NCI-H187 (cell line): ENCODE measurements at regions not wholly inside any gene's neighbourhood (a gene's known extent, or its start where the extent isn't known, plus 50 kb on each side); places are given as distances from the start of the nearest gene placed in this dataset.
"Not testable (repeated sequence)": the region's sequence is repeated elsewhere in the genome, so short reads cannot be mapped to it uniquely, and the experiment has no call there.

ENCODE experiments used
- DNase-seq, 2 experiments: peaks; one replicate each; lab custom pipeline; 2025; lab: John Stamatoyannopoulos, UW

DNA sequence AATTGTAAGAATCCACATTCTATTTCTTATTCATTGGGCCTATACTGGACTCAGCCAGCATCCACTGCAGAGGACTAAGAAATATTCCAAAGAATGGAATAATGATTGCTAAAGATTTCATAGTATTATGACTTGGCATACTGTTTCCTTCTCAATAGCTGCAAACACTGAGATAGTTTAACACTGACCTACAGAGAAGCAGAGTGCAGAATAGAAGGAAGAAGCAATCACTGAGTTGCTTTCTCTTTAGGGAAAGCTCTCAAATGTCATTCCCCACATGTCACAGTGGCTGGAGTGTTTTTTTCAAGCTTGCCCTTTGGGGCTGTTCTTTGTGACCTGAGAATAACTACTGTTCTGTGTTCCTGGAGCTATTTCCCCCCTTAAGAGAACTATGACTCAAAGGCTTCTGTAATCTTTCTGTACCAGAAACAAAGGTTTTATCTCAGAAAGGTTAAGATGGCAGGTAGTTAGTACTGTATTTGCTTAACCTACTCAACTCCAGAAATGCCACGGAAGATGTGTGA, 243.6 kb upstream of the LUZP2 start:
- DNase-seq: no peak

DNA sequence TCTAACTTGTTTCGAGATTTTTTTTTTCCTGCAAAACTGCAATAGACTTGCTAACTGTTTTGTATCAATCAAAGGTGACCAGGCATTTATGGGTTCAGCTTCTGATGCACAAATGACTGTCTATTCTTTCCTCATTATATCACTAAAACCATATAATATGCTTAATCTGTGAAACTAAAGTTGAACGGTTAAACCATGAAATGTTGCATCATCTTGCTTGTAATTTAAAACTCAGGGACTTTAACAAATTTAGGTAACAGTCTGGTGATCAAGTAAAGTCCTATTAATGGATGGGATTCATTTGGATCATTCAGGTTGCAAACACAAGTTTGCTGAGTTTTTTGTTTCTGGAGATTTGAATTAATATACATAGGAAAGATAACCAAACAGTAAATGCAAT, 232.0 kb upstream of the LUZP2 start:
- DNase-seq: no peak

DNA sequence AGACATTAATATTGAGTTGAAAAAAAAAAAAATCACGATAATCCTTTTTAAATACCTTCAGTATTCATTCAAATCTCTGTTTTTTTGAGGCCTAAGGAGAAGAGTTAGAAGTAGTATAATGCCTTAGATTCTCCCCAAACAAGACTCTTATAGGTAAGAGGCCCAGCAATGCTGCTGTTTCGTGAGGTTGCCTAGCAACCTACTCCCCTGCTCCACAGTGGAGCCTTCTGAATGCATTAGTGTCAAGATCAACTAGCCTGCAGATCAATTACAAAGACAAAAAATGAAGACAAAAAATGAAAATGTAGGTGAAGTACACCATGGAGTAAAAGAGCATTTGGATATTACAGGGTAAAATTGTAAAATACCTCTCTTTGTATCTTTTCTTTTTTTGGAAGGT, 229.8 kb upstream of the LUZP2 start:
- DNase-seq: no peak

DNA sequence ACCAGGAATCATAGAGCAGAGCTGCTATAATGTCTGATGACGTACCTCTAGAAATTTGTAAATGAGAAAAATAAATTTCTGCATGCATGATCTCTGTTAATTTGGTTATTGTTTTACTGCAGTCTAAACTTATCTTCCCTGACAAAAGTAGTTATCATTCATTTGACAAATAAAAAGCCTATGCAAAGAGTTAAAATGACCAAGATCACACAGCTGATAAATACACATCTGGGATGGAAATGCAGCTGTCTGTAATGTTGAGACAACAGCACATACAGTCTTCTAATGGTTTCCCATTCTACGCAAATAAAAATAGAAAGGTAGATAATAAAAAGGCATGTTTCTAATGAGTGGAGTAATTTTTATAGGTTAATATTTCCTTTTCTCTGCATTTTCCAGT, 225.1 kb upstream of the LUZP2 start:
- DNase-seq: no peak

DNA sequence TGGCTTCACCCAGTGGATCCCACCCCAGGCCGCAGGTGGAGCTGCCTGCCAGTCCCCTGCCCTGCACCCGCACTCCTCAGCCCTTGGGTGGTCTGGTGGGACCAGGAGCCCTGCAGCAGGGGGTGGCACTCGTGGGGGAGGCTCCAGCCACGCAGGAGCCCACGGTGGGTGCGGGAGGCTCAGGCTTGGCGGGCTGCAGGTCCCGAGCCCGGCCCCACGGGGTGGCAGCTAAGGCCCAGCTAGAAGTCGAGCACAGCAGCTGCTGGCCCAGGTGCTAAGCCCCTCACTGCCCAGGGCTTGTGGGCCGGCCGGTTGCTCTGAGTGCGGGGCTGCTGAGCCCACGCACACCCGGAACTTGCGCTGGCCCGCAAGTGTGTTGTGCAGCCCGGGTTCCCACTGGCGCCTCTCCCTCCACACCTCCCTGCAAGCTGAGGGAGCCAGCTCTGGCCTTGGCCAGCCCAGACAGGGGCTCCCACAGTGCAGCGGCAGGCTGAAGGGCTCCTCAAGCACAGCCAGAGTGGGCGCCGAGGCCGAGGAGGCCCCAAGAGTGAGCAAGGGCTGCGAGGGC, 222.6 kb upstream of the LUZP2 start:
- not testable (repeated sequence) for DNase-seq

DNA sequence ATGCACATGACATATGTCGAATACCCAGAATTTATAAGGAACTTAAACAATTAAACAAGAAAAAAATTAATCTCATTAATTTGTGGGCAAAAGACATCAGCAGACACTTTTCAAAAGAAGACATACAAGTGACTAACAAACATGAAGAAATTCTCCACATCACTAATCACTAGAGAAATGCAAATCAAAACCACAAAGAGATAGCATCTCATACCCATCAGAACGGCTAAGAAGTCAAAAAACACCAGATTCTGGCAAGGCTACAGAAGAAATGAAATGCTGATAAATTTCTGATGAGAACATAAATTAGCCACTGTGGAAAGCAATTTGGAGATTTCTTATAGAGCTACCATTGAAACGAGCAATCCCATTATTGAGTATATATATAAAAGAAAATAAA, 210.6 kb upstream of the LUZP2 start:
- DNase-seq: no peak

DNA sequence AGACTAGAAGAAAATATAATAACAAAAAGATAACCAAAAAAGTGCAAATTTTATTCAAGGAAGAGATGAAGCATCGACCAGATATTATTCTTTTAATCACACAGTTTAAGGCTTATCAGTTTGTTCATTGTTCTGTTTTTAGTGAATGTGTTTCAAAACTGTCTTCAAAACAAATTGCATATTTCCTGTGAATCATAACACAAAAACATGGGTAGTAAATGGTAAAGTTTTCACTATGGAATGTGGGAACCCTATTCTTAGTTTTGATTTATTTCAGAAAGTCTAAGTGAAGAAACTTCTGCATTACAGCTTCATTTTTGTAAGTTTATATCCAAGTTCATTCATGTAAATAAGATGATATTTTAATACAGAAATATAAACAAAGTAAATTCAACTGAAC, 207.6 kb upstream of the LUZP2 start:
- no peak for DNase-seq

DNA sequence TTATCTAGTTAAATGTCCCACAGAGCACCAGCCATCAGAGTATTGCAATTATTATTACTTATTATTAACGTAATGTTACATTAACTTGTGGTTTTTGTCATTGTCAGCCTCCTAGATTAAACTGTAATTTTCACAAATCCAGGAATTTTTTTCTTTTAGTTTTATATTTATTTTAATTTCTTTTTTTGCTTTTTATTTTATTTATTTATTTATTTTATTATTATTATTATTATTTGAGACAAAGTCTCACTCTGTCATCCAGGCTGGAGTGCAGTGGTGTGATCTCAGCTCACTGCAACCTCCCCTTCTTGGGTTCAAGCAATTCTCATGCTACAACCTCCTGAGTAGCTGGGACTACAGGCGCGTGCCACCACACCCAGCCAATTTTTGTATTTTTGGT, 202.9 kb upstream of the LUZP2 start:
- no peak for DNase-seq

DNA sequence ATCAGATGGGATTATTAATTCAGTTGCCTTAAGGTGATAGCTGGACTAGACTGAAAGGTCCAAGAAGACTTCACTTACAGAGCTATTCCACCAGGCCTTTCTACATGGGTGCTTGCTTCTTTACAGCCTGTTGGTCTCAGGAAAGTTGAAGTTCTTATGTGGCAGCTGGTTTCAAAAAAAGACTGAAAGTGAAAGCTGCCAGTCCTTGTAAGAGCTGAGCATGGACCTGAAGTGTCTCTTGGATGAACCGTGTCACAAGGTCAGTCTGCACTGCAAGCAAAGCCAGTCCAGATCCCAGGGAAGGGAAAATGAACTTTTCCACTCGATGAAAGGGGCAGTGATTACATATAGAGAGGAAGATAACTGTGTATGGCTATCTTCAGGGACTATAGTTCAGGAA, 201.5 kb upstream of the LUZP2 start:
- no peak for DNase-seq

DNA sequence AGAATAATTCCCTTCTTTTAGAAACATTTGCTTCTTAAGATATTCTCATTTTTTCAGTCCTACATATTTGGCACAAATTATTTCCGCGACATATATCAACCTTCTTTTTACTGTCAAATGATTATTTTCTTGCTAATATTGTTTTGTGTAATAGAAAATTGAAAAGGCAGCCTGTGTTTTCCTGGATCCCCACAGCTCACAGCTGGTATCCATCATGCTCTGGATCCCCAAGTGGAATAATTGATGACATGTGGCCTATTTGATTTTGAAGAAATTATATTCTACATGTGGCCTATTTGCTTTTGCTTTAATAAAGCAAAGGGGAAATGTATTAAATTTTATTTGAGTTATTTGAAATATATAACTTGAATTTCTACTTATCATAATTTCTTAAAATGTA, 199.4 kb upstream of the LUZP2 start:
- DNase-seq: no peak

DNA sequence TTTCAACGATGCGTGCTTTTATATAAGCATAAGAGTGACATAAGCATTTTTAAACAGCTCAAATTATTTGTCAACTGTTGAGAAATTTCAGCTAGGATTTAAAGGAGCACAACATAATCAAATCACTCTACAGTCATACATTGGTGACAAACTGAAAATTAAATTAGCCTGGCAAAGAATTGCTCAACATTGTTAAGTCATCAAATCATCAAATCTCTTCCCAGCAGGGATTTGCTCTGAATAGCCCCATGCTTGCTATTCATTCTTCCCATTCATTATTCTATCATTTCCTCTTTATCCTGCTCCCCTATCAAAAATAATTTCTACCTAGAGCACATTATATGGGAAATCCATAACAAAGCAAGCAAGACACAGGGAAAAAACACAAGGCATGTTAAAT, 198.7 kb upstream of the LUZP2 start:
- no peak for DNase-seq

DNA sequence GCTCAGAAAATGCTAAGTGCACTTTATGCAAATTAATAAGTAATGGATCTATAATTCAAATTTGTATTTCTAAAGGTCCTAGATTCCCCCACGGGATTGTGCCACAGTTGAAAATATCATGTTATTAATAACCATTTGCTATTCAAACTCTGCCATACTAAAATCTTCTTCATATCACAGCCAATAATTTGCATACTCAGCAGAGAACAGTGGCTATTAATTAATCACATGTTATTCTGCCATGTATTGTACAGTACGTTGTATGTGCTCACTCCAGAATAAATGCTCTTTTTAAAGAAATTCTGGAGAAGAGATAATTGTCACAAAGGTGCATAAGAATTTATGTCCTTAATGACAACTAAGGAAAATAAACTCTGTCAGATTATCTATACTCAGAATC, 184.9 kb upstream of the LUZP2 start:
- DNase-seq: no peak

DNA sequence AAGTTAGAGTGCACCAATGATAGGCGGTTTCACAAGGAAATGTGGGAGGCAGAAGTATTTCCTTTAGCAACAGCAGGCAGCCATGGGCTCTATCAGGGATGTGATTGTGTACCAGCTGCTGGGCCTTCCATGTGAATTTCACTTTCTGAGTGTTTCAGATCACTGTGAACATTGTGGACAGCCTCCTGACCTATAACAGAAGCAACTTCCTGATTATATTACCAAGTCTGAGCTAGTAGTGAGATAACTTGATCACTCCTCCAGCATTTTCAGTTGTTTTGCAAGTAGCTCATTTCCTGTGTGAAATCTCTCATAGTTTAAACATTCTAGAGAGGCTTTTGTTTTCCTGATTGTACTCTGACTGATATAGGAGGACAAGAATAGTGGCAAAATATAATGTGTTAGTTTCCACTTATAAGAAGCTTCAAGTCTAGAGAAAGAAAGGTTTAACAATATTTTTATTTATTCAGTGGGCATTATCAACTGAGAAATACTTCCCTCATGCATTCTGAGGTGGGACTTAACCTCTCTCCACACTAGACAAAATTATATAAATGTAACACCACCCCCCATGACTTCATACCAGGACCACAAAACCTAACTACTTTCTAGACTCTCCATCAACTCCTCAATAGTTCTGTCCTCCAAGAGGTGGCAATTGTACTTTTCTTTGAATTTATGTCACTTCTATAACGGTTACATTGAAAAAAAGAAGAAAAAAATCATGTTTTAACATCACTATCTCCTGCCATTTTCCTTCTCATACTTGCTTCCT, 184.2 kb upstream of the LUZP2 start:
- DNase-seq: no peak

DNA sequence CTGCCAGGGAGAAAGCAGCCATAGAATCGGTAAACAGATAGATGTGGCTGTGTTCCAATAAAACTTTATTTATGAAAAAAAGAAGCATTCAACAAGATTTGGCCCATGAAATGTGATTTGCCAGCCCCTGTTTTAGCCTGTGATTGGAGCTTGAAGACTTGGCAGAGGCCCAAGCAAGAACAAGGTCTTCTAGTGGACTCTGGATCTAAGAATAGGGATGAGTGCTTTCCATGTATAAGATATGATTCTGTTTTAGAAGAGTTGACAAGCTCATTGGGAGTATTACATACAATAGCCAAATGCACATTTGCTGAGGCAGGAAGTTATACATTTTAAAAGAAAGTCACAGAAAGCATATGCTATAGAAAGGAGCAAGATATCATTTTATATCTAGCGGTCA, 175.6 kb upstream of the LUZP2 start:
- no peak for DNase-seq

DNA sequence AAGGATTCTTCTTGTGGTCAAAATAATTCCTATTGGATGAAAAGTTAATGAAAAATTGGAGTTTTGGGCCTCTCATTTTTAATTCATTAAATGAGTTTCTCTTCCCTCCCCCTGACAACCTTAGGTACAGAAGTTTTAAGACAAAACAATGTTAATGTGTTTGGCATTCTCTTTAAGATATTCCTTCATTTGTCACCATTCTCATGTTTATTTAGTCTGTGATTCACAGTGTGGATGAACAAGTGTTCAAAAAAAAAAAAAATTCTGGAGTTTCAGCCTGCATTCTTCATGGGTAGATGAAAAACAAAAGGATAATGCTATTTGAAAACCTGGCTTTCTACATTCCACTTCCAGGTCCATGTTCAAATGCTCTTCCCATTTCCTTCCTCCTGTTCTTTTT, 172.6 kb upstream of the LUZP2 start:
- DNase-seq: no peak

DNA sequence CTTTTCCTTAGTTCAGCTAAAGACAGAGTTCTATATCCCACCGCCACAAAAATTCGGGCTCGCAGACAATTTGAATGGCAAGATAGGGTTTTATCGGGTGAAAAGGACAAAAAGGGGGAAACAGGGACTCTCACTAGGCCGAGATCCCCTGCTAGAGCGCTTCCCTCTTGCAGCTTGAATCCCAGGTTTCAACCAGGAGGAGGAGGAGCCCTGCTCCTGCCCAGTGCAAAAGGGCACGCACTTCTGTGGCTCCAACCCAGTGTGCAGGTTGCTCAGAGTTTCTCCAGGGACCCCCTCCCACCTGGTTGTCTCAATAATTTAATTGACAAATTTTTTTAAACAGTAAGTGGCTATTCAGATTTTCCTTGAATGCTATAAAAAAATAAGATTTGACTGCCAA, 152.6 kb upstream of the LUZP2 start:
- DNase-seq: no peak

DNA sequence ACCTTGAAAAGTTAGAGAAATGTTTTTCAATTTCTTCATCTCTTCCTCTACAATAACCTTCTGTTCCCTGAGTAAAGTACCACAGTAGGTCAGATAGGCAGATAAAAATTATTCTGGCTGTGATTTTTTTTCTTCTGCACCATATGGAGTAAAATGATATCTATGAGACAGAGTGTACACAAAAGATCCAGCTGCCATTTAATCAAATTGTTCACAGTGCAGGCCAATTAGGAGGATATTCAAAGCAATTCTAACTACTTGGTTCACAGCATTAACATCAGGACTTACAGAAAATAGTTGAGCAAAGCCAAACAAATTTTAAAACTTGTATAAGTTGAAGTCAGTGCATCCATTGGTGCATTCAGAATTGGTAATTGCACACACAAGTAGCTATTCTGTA, 147.9 kb upstream of the LUZP2 start:
- no peak for DNase-seq

DNA sequence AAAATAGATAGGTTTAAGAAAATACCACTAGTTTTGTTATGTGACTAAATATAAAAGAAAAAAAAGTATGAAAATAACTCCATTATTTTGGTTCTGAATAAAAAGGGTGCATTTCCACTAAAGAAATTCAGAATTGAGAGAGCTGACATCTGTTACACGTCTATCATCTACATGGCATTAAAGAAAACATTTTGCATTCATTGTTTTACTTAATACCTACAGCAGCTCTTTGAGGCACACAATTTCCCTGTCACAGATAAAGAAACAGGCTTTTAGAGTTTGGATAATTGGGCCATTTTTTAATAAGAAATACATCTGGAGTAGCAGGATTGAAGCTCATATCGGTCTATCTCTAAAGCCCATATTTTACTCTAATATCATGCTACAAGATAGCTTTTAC, 145.7 kb upstream of the LUZP2 start:
- no peak for DNase-seq

DNA sequence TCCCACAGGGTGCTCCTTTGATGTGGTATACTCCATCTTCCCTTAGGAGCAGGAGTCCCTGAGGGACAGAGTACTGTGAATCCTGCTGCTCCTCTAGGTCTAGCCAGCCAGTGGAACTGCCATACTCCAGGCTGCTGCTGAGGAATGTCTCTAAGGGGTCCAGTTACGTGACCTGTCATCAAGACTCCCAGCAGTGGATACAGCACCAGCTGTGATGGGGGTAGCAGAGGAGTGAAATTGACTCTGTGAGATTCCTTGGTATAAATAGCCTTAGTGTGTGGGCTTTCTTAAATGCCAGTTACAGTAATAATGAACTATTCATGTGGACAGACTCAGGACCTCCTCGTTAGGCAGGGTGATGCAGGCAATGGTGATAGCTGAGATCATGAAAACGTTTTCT, 140.4 kb upstream of the LUZP2 start:
- DNase-seq: no peak

DNA sequence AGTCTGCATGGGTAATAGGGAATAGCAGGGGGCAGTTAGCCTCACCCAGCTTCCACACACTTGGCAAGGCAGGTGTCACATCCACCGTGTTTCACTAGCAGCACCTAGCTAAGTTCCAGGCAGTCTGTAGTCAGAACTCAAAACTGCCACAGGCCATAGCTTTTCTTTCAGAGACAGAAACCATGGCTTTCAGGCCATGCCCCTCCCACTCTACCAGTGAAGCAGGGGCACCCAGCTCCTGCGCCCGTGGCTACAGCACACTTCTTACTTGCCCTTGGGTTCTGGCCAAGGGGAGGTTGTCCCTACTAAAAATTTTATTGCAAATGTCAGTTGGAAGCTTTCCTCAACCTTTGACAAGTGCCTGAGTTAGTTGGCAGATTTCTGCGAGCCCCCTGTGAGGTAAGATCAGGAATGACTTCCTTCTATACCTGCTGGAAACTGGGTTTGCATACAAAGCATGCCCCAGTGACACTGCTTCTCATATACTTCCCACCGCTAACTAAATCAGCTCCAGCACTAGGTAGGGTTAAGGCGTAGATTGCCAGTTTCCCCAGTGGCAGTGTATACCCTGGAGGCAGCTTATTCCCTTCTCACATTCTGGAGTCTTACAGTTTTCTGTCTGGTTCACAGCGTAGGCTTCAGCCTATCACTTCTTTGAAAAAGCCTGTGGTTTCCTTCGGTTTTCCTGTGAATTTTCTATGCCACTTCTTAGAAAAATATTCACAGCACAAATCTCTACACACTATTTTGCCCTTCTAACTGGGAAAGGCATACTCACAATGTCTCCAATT, 139.0 kb upstream of the LUZP2 start:
- no peak for DNase-seq

DNA sequence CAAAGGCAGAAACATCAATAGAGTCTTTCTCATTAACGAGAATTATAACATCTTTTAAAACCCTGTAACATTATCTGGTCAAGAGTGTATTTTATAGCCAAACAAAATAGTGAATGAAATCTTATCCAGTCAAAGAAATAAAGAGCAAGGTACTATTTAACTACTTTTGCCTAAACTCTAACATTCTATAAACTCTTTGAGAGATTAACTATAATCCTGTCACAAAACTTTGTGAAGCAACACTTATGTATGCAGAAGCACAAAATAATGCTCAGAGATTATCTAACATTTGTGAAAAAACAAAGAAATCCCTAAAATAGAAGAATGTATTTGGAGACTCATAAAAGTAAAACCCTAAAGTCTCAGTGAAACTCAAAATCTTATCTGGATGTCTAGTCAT, 124.4 kb upstream of the LUZP2 start:
- DNase-seq: no peak

DNA sequence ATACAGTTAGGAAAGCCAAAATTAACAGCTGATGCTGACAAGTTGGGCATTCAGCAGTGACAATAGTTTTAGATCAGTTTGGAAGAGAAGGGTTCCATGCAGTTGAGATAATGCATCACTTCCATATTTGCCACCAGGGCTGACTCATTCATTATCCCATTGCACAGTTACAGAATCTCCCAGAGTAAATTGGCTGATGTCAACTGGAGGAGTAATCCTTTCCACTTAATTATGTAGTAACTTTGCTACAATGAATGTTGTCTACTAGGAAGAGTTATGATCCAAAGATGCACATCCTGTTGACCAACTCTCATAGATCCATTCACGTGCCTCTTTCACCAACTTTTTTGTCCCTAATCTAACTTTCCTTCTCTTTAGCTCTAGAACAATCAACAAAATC, 123.3 kb upstream of the LUZP2 start:
- no peak for DNase-seq

DNA sequence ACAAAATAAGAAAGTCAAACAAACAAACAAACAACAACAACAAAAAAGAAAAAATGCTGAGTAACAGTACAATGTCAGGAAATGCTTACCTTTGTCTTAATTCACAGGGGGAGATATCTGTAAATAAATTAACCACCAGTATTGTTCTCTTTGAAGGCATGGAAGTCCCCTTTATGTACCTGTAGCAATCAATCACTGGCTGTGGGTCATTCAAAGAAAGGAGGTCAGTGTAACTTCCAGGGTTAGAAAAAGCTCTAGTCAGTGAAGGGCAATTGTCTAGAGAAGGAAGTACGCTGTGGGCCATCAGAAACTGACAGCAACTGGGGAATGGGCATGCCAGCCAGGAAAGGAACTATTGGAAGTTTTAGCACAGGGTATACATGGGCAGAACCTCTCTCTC, 121.5 kb upstream of the LUZP2 start:
- no peak for DNase-seq
